ENCODE measurements at regions not wholly inside any gene's neighbourhood (a gene's known extent, or its start where the extent isn't known, plus 50 kb on each side); places are given as distances from the start of the nearest gene placed in this dataset.

- Histone ChIP-seq H3K4me2 (ENCODE audit: low read length) (no peak overlapping the region), H2AFZ (ENCODE audit: low read depth, low read length) (no peak overlapping the region), H3K27me3 (ENCODE audit: insufficient read depth, low read depth, low read length) (no peaks in the 10 kb centered on the region), H3K79me2 (replicated peaks; ENCODE audit: insufficient read depth, low read length) (no peaks in the 10 kb centered on the region), H3K4me3 (ENCODE audit: low read length) (no peak overlapping the region), H3K36me3 (ENCODE audit: insufficient read depth, low read length) (no peaks in the 10 kb centered on the region), H4K20me1 (ENCODE audit: insufficient read depth) (no peaks in the 10 kb centered on the region), H3K9ac (ENCODE audit: low read length) (no peak overlapping the region), H3F3A (ENCODE audit: insufficient read depth, low read length, poor library complexity, severe bottlenecking) (no peaks in the 10 kb centered on the region), H3K27ac (ENCODE audit: low read length) (no peak overlapping the region), H3K9me2 (ENCODE audit: insufficient read depth, low read length) (no peaks in the 10 kb centered on the region), H3K9me3 (ENCODE audit: low read length) (no peaks in the 10 kb centered on the region)
- TF ChIP-seq SMC3 (conservative IDR thresholded peaks at IDR 0.05; ENCODE audit: poor library complexity) (no peak), RAD21 (conservative IDR thresholded peaks at IDR 0.05) (no peak), POLR2AphosphoS5 (IDR thresholded peaks at IDR 0.05) (no peak), CTCF (IDR thresholded peaks at IDR 0.05; ENCODE audit: poor library complexity, severe bottlenecking) (no peak)
These were observed 1360.0 kb downstream of the AACS start for GRCh38 chr12:126425264-126425663.

- no peak overlapping the region for H3K4me2 ChIP-seq (ENCODE audit: low read length)
- H3K36me3 ChIP-seq (ENCODE audit: insufficient read depth, low read length): no peaks in the 10 kb centered on the region
- no peaks in the 10 kb centered on the region for H3K27me3 ChIP-seq (ENCODE audit: insufficient read depth, low read depth, low read length)
- H3K9me2 ChIP-seq (ENCODE audit: insufficient read depth, low read length): no peaks in the 10 kb centered on the region
- H3K4me3 ChIP-seq (ENCODE audit: low read length): no peak overlapping the region
- H3F3A ChIP-seq (ENCODE audit: insufficient read depth, low read length, poor library complexity, severe bottlenecking): no peaks in the 10 kb centered on the region
- H3K9ac ChIP-seq (ENCODE audit: low read length): no peak overlapping the region
- H4K20me1 ChIP-seq (ENCODE audit: insufficient read depth): no peaks in the 10 kb centered on the region
- TF ChIP-seq RAD21 (conservative IDR thresholded peaks at IDR 0.05): no peak
- no peak for TF ChIP-seq MXI1 (conservative IDR thresholded peaks at IDR 0.05; ENCODE audit: poor library complexity, severe bottlenecking)
- no peak for TF ChIP-seq CTCF (IDR thresholded peaks at IDR 0.05; ENCODE audit: poor library complexity, severe bottlenecking)
- no peak for TF ChIP-seq POLR2AphosphoS5 (IDR thresholded peaks at IDR 0.05)
- TF ChIP-seq EP300 (conservative IDR thresholded peaks at IDR 0.05; ENCODE audit: poor library complexity, severe bottlenecking): no peak
- no peak for TF ChIP-seq REST (IDR thresholded peaks at IDR 0.05; ENCODE audit: borderline replicate concordance)
- TF ChIP-seq SMC3 (conservative IDR thresholded peaks at IDR 0.05; ENCODE audit: poor library complexity): no peak
- no peak for TF ChIP-seq TAF1 (IDR thresholded peaks at IDR 0.05; ENCODE audit: low read depth)
- TF ChIP-seq EZH2 (IDR thresholded peaks at IDR 0.05; ENCODE audit: borderline replicate concordance, insufficient read depth, low read length, poor library complexity, severe bottlenecking): no peak
- no peak overlapping the region for H3K27ac ChIP-seq (ENCODE audit: low read length)
- no peak overlapping the region for H2AFZ ChIP-seq (ENCODE audit: low read depth, low read length)
- H3K9me3 ChIP-seq (ENCODE audit: low read length): no peaks in the 10 kb centered on the region
- no peaks in the 10 kb centered on the region for H3K79me2 ChIP-seq (replicated peaks; ENCODE audit: insufficient read depth, low read length)
These were observed 1363.5 kb downstream of the AACS start for GRCh38 chr12:126428769-126429168.
